AG04450 (cell line): ENCODE measurements at regions not wholly inside any gene's neighbourhood (a gene's known extent, or its start where the extent isn't known, plus 50 kb on each side); places are given as distances from the start of the nearest gene placed in this dataset.

ENCODE experiments used
- CTCF ChIA-PET: fragments of 300-600, 350-600 bp; formaldehyde crosslinking; extraction: SDS; loops from one replicate; lab custom pipeline; 2022; ENCODE audit warnings: antibody characterized with exemption, inconsistent platforms; lab: Charles Lee
- POLR2A ChIA-PET: fragments of 350-600 bp; formaldehyde crosslinking; extraction: SDS; loops from one replicate; lab custom pipeline; 2021; ENCODE audit warnings: antibody characterized with exemption, inconsistent platforms; lab: Yijun Ruan, JAX
- DNase-seq: peaks from one replicate; pipeline ENCODE4 v3.0.0-alpha.2; 2011; ENCODE audit warnings: low read depth, low spot score
- H3K27ac ChIP-seq: one replicate; pipeline ENCODE4 v1.5.1; 2012; ENCODE audit warnings: low read depth, low read length, control low read depth
- H3K27me3 ChIP-seq: one replicate; pipeline ENCODE4 v1.6.0; 2012; ENCODE audit warnings: low read length; ENCODE audit not compliant: control insufficient read depth, insufficient read depth
- H3K4me3 ChIP-seq: 2 replicates; pipeline ENCODE4 v1.5.1; 2011; ENCODE audit warnings: mild to moderate bottlenecking, low read depth, low read length, control low read depth
- H3K9me3 ChIP-seq: 2 replicates; pipeline ENCODE4 v1.5.1; 2012; ENCODE audit warnings: low read length; ENCODE audit not compliant: control insufficient read depth, insufficient read depth
- CTCF ChIP-seq: IDR thresholded peaks from 2 replicates; pipeline ENCODE4 v1.5.1; 2011; ENCODE audit warnings: low read depth, low read length, control low read depth, inconsistent platforms

DNA sequence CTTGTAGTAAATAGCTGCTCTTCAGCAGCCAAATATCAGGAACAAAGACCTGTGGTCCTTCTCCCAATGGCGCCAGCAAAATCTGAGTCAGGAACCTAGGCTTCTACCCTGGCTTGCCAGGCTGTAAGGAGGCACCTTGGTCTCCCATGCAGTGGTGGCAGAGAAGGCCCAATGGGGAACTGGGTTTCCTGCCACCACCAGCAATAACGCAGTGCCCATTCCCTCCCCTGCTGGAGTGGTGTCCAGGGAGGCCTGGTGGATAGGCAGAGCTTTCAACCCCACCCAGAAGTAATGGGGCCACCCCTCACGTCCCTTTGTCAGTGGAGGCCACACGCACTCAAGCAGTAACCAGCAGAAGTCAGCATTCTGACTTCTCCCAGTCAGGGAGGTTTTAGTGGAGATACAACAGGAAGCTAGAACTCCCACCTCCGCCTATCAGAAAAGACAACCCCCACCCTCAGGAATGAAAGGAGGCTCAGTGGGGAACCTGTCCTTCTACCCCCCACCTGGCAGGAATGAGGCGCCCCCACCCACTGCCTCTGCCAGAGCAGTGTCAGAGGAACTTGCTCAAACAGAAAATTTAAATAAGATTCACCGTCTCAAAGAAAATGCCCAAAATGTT lies 132.4 kb downstream of the COPS8 start:
- POLR2A ChIA-PET = no interaction called here
- TF ChIP-seq CTCF = no peak
- no peak for DNase-seq
- no peak overlapping the region for H3K4me3 ChIP-seq
- no peaks in the 10 kb centered on the region for H3K27me3 ChIP-seq
- H3K27ac ChIP-seq = no peak overlapping the region
- no peaks in the 10 kb centered on the region for H3K9me3 ChIP-seq
- CTCF ChIA-PET = no interaction called here

DNA sequence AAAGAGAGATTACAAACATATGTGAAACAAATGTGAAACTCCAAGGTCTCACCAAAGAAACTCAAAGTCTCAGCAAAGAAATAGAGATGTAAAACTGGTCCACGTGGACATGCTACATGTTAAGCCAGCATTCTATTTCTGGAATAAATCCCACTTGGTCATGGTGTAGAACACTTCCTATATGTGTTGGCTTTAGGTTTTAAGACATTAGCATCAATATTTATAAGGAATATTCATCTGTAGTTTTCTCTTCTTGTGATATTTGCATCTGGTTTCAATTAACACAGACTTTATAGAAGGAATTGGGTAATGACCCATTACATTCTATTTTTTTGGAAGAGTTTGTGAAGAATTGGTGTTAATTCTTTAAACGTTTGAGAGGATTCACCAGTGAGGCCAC lies 133.1 kb downstream of the COPS8 start:
- CTCF ChIA-PET = no interaction called here
- POLR2A ChIA-PET = no interaction called here
- no peak for DNase-seq
- TF ChIP-seq CTCF = no peak
- Histone ChIP-seq H3K27ac (no peak overlapping the region), H3K4me3 (no peak overlapping the region), H3K27me3 (no peaks in the 10 kb centered on the region), H3K9me3 (no peaks in the 10 kb centered on the region)

DNA sequence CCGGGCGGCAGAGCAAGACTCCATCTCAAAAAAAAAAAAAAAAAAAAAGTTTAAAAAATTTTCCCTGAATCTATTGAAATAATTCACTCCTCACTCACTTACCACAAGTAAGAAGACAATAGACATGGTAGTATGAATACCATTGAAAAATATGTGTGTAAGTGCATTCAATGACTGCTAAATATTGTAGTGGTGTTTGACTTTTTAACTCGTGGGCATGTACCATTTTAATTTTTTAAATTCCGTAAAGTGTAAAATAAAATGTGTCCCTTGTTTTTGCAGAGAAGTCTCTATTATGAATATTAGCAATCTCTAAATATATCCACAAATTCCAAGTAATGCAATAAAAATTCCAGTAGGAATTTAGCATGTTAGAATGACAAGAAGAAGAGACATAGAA lies 134.1 kb downstream of the COPS8 start:
- Histone ChIP-seq H3K27me3 (no peaks in the 10 kb centered on the region), H3K27ac (no peak overlapping the region), H3K9me3 (no peaks in the 10 kb centered on the region), H3K4me3 (no peak overlapping the region)
- ChIA-PET CTCF (interaction anchor here (0.6 kb wide), 1 partner anchor 41 kb away, joined by 3 read pairs; no protein-coding TSS in a partner anchor), POLR2A (no interaction called here)
- no peak for TF ChIP-seq CTCF
- no peak for DNase-seq

GRCh38 chr2:237221443-237221842 lies 135.8 kb downstream of the COPS8 start:
- POLR2A ChIA-PET = interaction anchor here (0.9 to 2.4 kb wide), 6 partner anchors 14 to 43 kb away, joined by 3 to 21 read pairs (median 4); no protein-coding TSS in a partner anchor
- H3K27ac ChIP-seq = peak overlapping the region; percentile 99
- H3K4me3 ChIP-seq = no peak overlapping the region
- CTCF ChIA-PET = interaction anchor here (1.2 kb wide), 2 partner anchors 99 to 200 kb away, joined by 3 to 4 read pairs; no protein-coding TSS in a partner anchor
- H3K9me3 ChIP-seq = no peaks in the 10 kb centered on the region
- no peaks in the 10 kb centered on the region for H3K27me3 ChIP-seq
- TF ChIP-seq CTCF = no peak
- DNase-seq = no peak

- DNase-seq = peak; percentile 95
- Histone ChIP-seq H3K4me3 (no peak overlapping the region), H3K27ac (peak overlapping the region; percentile 100), H3K9me3 (no peaks in the 10 kb centered on the region), H3K27me3 (no peaks in the 10 kb centered on the region)
- POLR2A ChIA-PET = interaction anchor here (0.9 to 2.4 kb wide), 6 partner anchors 14 to 93 kb away, joined by 3 to 21 read pairs (median 6); no protein-coding TSS in a partner anchor
- CTCF ChIA-PET = no interaction called here
- TF ChIP-seq CTCF = no peak
Measured at GRCh38 chr2:237222178-237222577, 136.5 kb downstream of the COPS8 start.
